MG63 (cell line): ENCODE measurements at regions not wholly inside any gene's neighbourhood (a gene's known extent, or its start where the extent isn't known, plus 50 kb on each side); places are given as distances from the start of the nearest gene placed in this dataset.

ENCODE experiments used
- DNase-seq: peaks from one replicate; pipeline ENCODE4 v3.0.0-alpha.2; 2020
- H3K27me3 ChIP-seq: fragments of 250-450 bp; sonication (Bioruptor Pico); 2 replicates; pipeline ENCODE4 v1.5.1; 2020; ENCODE audit warnings: mild to moderate bottlenecking, moderate library complexity
- H3K36me3 ChIP-seq: fragments of 250-450 bp; sonication (Bioruptor Pico); 2 replicates; pipeline ENCODE4 v1.5.1; 2020; ENCODE audit warnings: mild to moderate bottlenecking, moderate library complexity
- H3K4me3 ChIP-seq: fragments of 250-450 bp; sonication (Bioruptor Pico); 2 replicates; pipeline ENCODE4 v1.5.1; 2020; ENCODE audit warnings: mild to moderate bottlenecking, moderate library complexity
- H3K9me3 ChIP-seq: fragments of 250-450 bp; sonication (Bioruptor Pico); 2 replicates; pipeline ENCODE4 v1.5.1; 2020; ENCODE audit warnings: mild to moderate bottlenecking, moderate library complexity

- Histone ChIP-seq H3K4me3 (no peak overlapping the region), H3K27me3 (no peaks in the 10 kb centered on the region)
Measured at GRCh38 chr6:103027271-103027931, 1633.9 kb downstream of the GRIK2 start.

DNA sequence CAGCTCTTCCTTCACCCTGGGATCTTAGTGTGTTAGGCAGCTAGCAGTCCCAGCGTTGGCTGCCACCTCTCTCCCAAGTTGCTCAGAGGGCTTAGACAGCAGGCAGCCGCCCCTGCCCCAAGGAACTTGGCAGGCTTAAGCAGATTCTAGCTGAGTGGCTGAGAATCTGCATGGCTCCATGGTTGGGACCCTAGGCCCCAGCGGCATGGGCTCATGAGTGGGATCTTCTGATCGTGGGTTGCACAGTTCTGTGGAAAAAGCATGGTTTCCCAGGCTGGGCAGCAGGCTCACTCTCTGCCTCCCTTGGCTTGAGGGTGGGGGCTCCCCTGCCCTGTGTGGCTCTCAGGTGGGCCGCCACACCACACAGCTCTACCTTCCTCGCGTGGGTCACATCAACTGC, 1624.9 kb downstream of the GRIK2 start:
- Histone ChIP-seq H3K27me3 (no peaks in the 10 kb centered on the region), H3K36me3 (no peaks in the 10 kb centered on the region), H3K4me3 (no peak overlapping the region), H3K9me3 (no peaks in the 10 kb centered on the region)
- DNase-seq, result no peak

More at GRCh38 chr6:103027271-103027931, 1633.9 kb downstream of the GRIK2 start:
- Histone ChIP-seq H3K9me3 (no peaks in the 10 kb centered on the region), H3K36me3 (no peaks in the 10 kb centered on the region)
- no peak for DNase-seq

GRCh38 chr6:103017878-103018277, 1624.4 kb downstream of the GRIK2 start:
- H3K4me3 ChIP-seq, result no peak overlapping the region
- H3K9me3 ChIP-seq, result no peaks in the 10 kb centered on the region
- H3K27me3 ChIP-seq, result no peaks in the 10 kb centered on the region
- no peak for DNase-seq
- H3K36me3 ChIP-seq, result no peaks in the 10 kb centered on the region

- no peak for DNase-seq
- Histone ChIP-seq H3K4me3 (no peak overlapping the region), H3K9me3 (no peaks in the 10 kb centered on the region), H3K27me3 (no peaks in the 10 kb centered on the region), H3K36me3 (no peaks in the 10 kb centered on the region)
Measured at GRCh38 chr6:103011605-103012004, 1618.1 kb downstream of the GRIK2 start.

DNA sequence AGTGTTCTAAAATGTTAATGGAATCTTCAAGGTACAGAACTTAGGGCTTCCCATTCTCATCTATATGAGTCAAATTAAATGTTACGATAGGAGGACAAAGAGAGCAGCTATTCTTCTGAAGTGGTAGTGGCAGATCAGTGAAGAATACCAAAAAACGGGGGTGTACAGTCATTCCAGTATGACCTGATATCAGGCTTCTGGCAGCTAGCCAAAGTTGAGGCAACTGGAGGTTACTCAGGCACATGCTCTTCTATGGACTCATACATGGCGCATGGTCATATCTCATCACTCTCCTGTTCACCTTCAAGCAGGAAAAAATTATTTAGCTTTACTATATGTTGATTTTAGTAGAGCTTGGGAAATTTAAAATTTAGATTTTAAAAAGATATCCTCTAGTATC, 1608.8 kb downstream of the GRIK2 start:
- Histone ChIP-seq H3K9me3 (no peaks in the 10 kb centered on the region), H3K4me3 (no peak overlapping the region), H3K27me3 (no peaks in the 10 kb centered on the region), H3K36me3 (no peaks in the 10 kb centered on the region)
- no peak for DNase-seq

DNA sequence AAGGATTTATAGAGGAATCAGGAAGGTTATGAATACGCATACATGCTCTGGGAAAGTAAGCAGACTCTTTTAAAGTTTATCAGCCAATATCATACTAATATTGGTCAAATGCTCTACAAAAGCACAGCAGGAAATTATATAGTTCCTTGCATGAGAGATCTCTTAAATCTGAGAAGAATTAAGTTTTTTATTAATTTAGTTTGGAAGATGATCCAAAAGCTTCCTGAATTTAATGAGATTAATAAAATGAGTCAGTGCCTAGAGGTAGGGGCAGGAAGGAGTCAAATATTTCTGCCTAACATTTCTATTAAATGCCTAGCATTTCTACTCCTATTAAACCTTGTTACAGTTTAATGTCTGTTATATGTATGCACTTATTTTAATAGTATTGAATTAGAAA, 1608.2 kb downstream of the GRIK2 start:
- Histone ChIP-seq H3K36me3 (no peaks in the 10 kb centered on the region), H3K9me3 (no peaks in the 10 kb centered on the region), H3K27me3 (no peaks in the 10 kb centered on the region), H3K4me3 (no peak overlapping the region)
- DNase-seq, result no peak

DNA sequence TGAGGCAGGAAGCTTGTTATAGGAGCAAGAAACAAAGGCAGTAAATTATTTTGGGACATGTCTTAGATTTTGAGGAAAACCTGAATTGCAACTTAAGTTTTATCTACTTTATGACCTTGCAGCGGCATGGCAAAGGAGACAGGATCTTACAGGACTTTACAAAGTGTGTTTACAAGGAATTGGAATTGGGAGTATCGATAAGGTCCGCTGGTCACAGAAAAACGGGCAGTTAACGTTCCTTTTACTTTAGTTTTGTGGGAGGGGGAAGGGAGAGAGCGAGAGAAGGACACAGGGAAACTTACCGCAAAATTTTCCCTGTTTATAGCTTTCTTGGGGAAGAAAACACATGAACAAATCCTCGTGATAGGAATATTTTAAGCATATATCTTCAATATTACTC, 1607.2 kb downstream of the GRIK2 start:
- Histone ChIP-seq H3K9me3 (no peaks in the 10 kb centered on the region), H3K27me3 (no peaks in the 10 kb centered on the region), H3K4me3 (peak overlapping the region; percentile 36), H3K36me3 (no peaks in the 10 kb centered on the region)
- no peak for DNase-seq

DNA sequence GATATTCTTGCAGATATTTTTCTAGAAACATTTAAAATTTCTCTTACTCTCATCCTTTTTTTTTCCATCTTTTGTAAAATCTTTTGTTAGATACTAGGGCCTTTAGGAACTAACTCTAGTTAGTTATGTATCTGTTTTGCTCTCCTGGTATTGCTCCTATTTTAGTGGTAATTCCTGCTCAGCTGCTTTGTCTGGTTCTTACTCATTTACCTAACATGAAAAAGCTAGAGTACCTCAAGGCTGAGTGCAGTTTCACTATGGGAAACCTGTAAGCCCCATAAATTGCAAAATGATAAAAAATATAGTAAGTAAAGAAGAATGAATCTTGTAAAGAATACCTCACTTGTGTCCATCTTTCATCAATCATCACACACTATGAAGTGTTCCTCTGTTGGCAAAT, 1602.0 kb downstream of the GRIK2 start:
- DNase-seq, result no peak
- Histone ChIP-seq H3K4me3 (no peak overlapping the region), H3K9me3 (no peaks in the 10 kb centered on the region), H3K27me3 (no peaks in the 10 kb centered on the region), H3K36me3 (no peaks in the 10 kb centered on the region)

DNA sequence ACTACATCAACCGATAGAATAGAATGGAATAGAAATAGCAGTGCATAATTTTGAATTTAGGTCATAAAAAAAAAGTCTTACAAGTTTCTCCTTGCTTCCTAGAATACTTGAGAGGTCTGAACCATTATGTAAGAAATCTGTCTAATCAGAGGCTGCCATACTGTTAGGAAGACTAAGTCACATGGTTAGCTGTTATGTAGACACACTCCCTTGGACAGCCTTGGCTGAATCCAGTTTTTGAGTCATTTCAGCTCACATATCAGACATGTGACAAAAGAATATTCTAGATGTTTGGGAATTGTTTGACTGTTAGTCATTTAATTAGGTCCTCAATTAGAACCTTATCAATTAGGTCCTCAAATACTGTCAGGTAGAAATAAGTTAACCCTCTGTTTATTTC, 1601.4 kb downstream of the GRIK2 start:
- Histone ChIP-seq H3K36me3 (no peaks in the 10 kb centered on the region), H3K9me3 (no peaks in the 10 kb centered on the region), H3K27me3 (no peaks in the 10 kb centered on the region), H3K4me3 (no peak overlapping the region)
- no peak for DNase-seq

- H3K9me3 ChIP-seq, result no peaks in the 10 kb centered on the region
- no peaks in the 10 kb centered on the region for H3K36me3 ChIP-seq
- DNase-seq, result no peak
- no peaks in the 10 kb centered on the region for H3K27me3 ChIP-seq
- no peak overlapping the region for H3K4me3 ChIP-seq
Measured at GRCh38 chr6:102986086-102986485, 1592.6 kb downstream of the GRIK2 start.

GRCh38 chr6:102984357-102984756, 1590.8 kb downstream of the GRIK2 start:
- no peaks in the 10 kb centered on the region for H3K27me3 ChIP-seq
- no peak for DNase-seq
- no peak overlapping the region for H3K4me3 ChIP-seq
- no peaks in the 10 kb centered on the region for H3K36me3 ChIP-seq
- no peaks in the 10 kb centered on the region for H3K9me3 ChIP-seq

DNA sequence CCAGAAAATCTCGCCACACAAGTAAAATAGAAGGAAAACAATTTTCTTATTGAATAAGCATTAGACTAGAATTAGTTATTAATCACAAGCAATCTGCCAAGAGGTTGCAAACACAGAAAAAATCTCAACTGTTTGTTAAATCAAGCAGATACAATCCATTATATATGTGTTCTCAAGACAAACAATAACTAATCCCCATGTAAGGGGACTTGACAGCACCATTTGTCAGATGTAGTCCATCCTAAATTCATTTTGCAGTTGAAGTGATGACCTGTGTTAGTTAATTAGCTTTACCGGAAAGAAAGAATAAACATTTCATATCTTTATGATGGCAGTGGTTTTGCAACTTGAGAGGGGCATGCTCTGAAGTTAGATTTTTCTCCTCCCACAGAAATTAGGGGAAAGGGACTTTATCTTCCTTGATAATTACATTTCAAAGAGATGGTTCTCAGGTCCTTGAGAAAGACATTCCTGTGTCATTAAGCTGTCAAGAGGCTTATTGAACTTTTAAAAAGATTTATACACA, 1588.0 kb downstream of the GRIK2 start:
- no peaks in the 10 kb centered on the region for H3K36me3 ChIP-seq
- no peak for DNase-seq
- no peak overlapping the region for H3K4me3 ChIP-seq
- H3K27me3 ChIP-seq, result no peaks in the 10 kb centered on the region
- no peaks in the 10 kb centered on the region for H3K9me3 ChIP-seq

- Histone ChIP-seq H3K4me3 (no peak overlapping the region), H3K27me3 (no peaks in the 10 kb centered on the region), H3K9me3 (no peaks in the 10 kb centered on the region), H3K36me3 (no peaks in the 10 kb centered on the region)
- no peak for DNase-seq
Measured at GRCh38 chr6:102980951-102981350, 1587.4 kb downstream of the GRIK2 start.

GRCh38 chr6:102961902-102962301, 1568.4 kb downstream of the GRIK2 start:
- H3K4me3 ChIP-seq, result no peak overlapping the region
- DNase-seq, result no peak

GRCh38 chr6:102950967-102951366, 1557.5 kb downstream of the GRIK2 start:
- DNase-seq, result no peak

More at GRCh38 chr6:102961902-102962301, 1568.4 kb downstream of the GRIK2 start:
- no peaks in the 10 kb centered on the region for H3K36me3 ChIP-seq
- no peaks in the 10 kb centered on the region for H3K27me3 ChIP-seq
- no peaks in the 10 kb centered on the region for H3K9me3 ChIP-seq

DNA sequence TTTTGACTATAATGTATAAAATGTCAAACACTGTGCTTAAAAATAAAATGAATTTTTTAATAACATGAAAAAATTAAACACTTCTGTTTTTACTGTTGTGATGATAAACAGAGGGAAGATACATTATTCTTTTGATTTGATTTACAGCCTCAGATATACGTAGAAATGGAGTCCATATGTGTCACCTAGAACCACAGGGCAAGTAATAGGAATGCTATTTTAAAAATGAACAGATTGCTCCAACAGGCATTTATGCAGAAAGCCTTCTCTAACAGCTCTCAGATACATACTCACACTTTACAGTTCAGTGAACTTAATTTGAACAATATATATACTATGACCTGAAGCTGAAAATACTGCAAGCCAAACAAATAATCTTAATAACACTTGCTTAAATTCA, 1551.0 kb downstream of the GRIK2 start:
- Histone ChIP-seq H3K9me3 (no peaks in the 10 kb centered on the region), H3K27me3 (no peaks in the 10 kb centered on the region), H3K4me3 (no peak overlapping the region), H3K36me3 (no peaks in the 10 kb centered on the region)
- DNase-seq, result no peak

More at GRCh38 chr6:102950967-102951366, 1557.5 kb downstream of the GRIK2 start:
- H3K4me3 ChIP-seq, result no peak overlapping the region
- no peaks in the 10 kb centered on the region for H3K36me3 ChIP-seq
- H3K27me3 ChIP-seq, result no peaks in the 10 kb centered on the region
- H3K9me3 ChIP-seq, result no peaks in the 10 kb centered on the region

- H3K27me3 ChIP-seq, result no peaks in the 10 kb centered on the region
- H3K4me3 ChIP-seq, result no peak overlapping the region
- no peaks in the 10 kb centered on the region for H3K36me3 ChIP-seq
- DNase-seq, result no peak
- H3K9me3 ChIP-seq, result no peaks in the 10 kb centered on the region
Measured at GRCh38 chr6:102942206-102942605, 1548.7 kb downstream of the GRIK2 start.

GRCh38 chr6:102936959-102937358, 1543.5 kb downstream of the GRIK2 start:
- H3K9me3 ChIP-seq, result no peaks in the 10 kb centered on the region

More at GRCh38 chr6:102936959-102937358, 1543.5 kb downstream of the GRIK2 start:
- H3K27me3 ChIP-seq, result no peaks in the 10 kb centered on the region
- no peak for DNase-seq
- no peak overlapping the region for H3K4me3 ChIP-seq
- H3K36me3 ChIP-seq, result no peaks in the 10 kb centered on the region
